Testis (tissue), 2 donors: ENCODE measurements at regions not wholly inside any gene's neighbourhood (a gene's known extent, or its start where the extent isn't known, plus 50 kb on each side); places are given as distances from the start of the nearest gene placed in this dataset.
"Not testable (repeated sequence)": the region's sequence is repeated elsewhere in the genome, so short reads cannot be mapped to it uniquely, and the experiment has no call there.

Source experiments
- DNase-seq: peaks from one replicate; pipeline ENCODE4 v3.0.0-alpha.2; 2019
- H3K27ac ChIP-seq, 2 donors: fragments of 200-600 bp; sonication (generic); one replicate each; pipeline ENCODE4 v1.5.1; 2019
- H3K27me3 ChIP-seq: fragments of 200-600 bp; sonication (generic); one replicate; pipeline ENCODE4 v1.5.1; 2019
- H3K36me3 ChIP-seq: fragments of 200-600 bp; sonication (generic); one replicate; pipeline ENCODE4 v1.5.1; 2017; ENCODE audit warnings: low read depth; ENCODE audit errors: missing control alignments
- H3K4me1 ChIP-seq: fragments of 200-600 bp; sonication (generic); one replicate; pipeline ENCODE4 v1.5.1; 2019
- H3K4me3 ChIP-seq, 2 donors: fragments of 200-600 bp; sonication (generic); one replicate each; pipeline ENCODE4 v1.5.1; 2017 to 2019
- H3K9me3 ChIP-seq: fragments of 200-600 bp; sonication (generic); one replicate; pipeline ENCODE4 v1.5.1; 2017
- POLR2A ChIP-seq: fragments of 450-650 bp; IDR thresholded peaks from one replicate; pipeline ENCODE4 v1.6.1; 2017; ENCODE audit warnings: antibody characterized with exemption, mild to moderate bottlenecking, moderate library complexity
- WGBS, 2 donors: methylation state at CpG; one replicate each; pipeline ENCODE4 v1.1.5; 2018; 5-methylcytosine and 5-hydroxymethylcytosine counted together
- intact Hi-C: fragments of 100-400 bp; cut with DNase I; formaldehyde crosslinking; loops from one replicate; pipeline ENCODE4 v1.15.1; 2023; ENCODE audit warnings: low total_unique reads
- TF ChIP-seq, protein P1 (sequence below), 3 experiments: fragments of 450-650 bp in 2 of 3; fragments of 200-600 bp in 1 of 3; sonication (generic) in 1 of 3; IDR thresholded peaks; one replicate each; pipeline ENCODE4 v1.5.1; 2016 to 2019; ENCODE audit warnings: antibody characterized with exemption in 3 of 3, mild to moderate bottlenecking in 2 of 3, moderate library complexity in 1 of 3

GRCh38 chr9:129413537-129414376, 207.1 kb downstream of the C9orf50 start:
- 1% methylated on average over 27 to 69 of the region's 84 CpGs for WGBS, 2 donors
- no peaks in the 10 kb centered on the region for H3K36me3 ChIP-seq
- H3K27me3 ChIP-seq, result no peaks in the 10 kb centered on the region
- H3K4me3 ChIP-seq, result peak overlapping the region; percentile 68 to 78
- peaks cover 31% of the 10 kb centered on the region for H3K4me1 ChIP-seq
- peak; percentile 99 for DNase-seq
- TF ChIP-seq, protein P1, sequence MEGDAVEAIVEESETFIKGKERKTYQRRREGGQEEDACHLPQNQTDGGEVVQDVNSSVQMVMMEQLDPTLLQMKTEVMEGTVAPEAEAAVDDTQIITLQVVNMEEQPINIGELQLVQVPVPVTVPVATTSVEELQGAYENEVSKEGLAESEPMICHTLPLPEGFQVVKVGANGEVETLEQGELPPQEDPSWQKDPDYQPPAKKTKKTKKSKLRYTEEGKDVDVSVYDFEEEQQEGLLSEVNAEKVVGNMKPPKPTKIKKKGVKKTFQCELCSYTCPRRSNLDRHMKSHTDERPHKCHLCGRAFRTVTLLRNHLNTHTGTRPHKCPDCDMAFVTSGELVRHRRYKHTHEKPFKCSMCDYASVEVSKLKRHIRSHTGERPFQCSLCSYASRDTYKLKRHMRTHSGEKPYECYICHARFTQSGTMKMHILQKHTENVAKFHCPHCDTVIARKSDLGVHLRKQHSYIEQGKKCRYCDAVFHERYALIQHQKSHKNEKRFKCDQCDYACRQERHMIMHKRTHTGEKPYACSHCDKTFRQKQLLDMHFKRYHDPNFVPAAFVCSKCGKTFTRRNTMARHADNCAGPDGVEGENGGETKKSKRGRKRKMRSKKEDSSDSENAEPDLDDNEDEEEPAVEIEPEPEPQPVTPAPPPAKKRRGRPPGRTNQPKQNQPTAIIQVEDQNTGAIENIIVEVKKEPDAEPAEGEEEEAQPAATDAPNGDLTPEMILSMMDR (IDR thresholded peaks at IDR 0.05), result peak in 1 of 3 experiments; percentile 26
- TF ChIP-seq POLR2A, result no peak
- H3K9me3 ChIP-seq, result no peaks in the 10 kb centered on the region
- intact Hi-C loops, result loop anchor here (10.0 kb wide), 1 partner anchor 51 kb away; no protein-coding TSS in a partner anchor
- peak overlapping the region; percentile 99 to 100 for H3K27ac ChIP-seq

DNA sequence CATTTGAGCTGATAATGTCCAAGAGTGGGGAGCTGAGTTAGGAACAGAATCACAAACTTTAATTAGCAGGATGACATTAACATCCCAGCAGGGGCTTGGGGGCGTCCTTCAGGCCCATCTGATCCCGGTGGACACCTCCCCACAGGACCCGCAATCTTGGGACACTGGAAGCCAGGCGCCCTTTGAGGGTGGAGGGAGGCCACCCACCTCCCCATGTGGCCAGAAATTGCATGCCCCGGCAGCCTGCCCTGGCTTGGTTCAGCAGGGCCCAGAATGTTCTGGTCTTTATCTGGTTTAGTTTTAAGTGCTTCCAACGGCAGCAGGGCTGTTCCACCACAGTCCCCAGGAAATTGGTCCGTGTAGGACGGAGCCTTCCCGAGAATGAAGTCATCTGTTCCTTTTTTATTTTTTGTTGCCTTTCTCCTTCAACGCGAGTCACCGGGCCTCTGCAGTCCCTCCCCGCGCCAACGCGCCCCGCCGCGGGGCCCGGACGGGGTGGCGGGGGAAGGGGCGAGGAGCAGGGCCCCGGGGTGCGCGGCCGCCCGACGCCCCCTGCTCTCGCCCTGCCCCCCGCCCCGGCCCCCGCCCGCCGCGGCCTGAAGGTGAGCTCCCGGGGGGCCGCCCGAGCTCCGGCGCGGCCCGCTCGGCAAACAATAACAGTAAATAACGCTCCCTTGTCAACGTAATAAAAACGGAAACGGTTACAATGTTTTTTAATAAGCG, 207.9 kb downstream of the C9orf50 start:
- Histone ChIP-seq H3K4me1 (peaks cover 36% of the 10 kb centered on the region), H3K27me3 (no peaks in the 10 kb centered on the region), H3K9me3 (no peaks in the 10 kb centered on the region), H3K27ac (peak overlapping the region; percentile 99 to 100), H3K36me3 (no peaks in the 10 kb centered on the region), H3K4me3 (peak overlapping the region; percentile 68 to 78)
- intact Hi-C loops, result loop anchor here (10.0 kb wide), 1 partner anchor 52 kb away; no protein-coding TSS in a partner anchor
- TF ChIP-seq POLR2A, result no peak
- TF ChIP-seq, protein P1 (IDR thresholded peaks at IDR 0.05), result peak in 2 of 3 experiments; percentile 30 to 35
- DNase-seq, result peak; percentile 81
- WGBS, 2 donors, result 1% methylated on average over 13 to 45 of the region's 49 CpGs

DNA sequence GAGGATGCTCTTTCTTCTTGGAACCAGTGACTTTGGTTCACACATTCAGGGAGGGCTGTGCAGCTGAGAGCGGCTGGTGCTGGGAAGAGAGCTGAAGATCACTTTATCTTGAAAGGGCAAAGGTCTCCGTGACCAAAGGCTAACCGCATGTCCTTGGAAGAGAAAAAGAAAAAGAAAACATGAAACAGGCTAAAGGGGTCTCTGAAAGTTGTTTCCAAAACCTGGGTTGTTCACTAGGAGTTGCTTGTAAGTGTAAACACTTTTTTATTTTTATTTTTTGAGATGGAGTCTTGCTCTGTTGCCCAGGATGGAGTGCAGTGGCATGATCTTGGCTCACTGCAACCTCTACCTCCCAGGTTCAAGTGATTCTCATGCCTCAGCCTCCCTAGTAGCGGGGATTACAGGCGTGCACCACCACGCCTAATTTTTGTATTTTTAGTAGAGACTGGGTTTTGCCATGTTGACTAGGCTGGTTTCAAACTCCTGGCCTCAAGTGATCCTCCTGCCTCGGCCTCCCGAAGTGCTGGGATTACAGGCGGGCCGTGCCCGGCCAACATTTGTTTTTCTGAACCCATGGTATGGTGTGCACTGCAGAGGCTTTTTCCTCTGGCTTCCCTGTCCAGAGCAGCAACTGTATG, 208.6 kb downstream of the C9orf50 start:
- H3K4me3 ChIP-seq, result peak overlapping the region in 1 of 2 donors; percentile 11
- DNase-seq, H3K9me3 ChIP-seq, H3K36me3 ChIP-seq, H3K27me3 ChIP-seq: not testable (repeated sequence)
- intact Hi-C loops, result loop anchor here (10.0 kb wide), 1 partner anchor 53 kb away; no protein-coding TSS in a partner anchor
- peaks cover 36% of the 10 kb centered on the region for H3K4me1 ChIP-seq
- 52 to 55% methylated on average over 11 of the region's 11 CpGs for WGBS, 2 donors
- peak overlapping the region; percentile 99 to 100 for H3K27ac ChIP-seq

GRCh38 chr9:129411501-129412175, 209.3 kb downstream of the C9orf50 start:
- Histone ChIP-seq H3K4me3 (no peak overlapping the region), H3K4me1 (peaks cover 36% of the 10 kb centered on the region), H3K27ac (peak overlapping the region; percentile 25 to 100), H3K27me3 (no peaks in the 10 kb centered on the region), H3K9me3 (no peaks in the 10 kb centered on the region), H3K36me3 (no peaks in the 10 kb centered on the region)
- WGBS, 2 donors, result 86 to 89% methylated on average over 17 to 19 of the region's 19 CpGs
- intact Hi-C loops, result loop anchor here (10.0 kb wide), 1 partner anchor 53 kb away; no protein-coding TSS in a partner anchor
- TF ChIP-seq POLR2A, result no peak
- TF ChIP-seq, protein P1 (IDR thresholded peaks at IDR 0.05), result no peak
- DNase-seq, result no peak
